B cell (primary cell): ENCODE measurements at regions not wholly inside any gene's neighbourhood (a gene's known extent, or its start where the extent isn't known, plus 50 kb on each side); places are given as distances from the start of the nearest gene placed in this dataset.

Source experiments
- ATAC-seq: fragments of 200-7000 bp; cut with Tn5 transposase; one replicate; pipeline ENCODE4 v1.10.0; 2021; ENCODE audit warnings: low read depth, mild to moderate bottlenecking, moderate number of reproducible peaks, moderate library complexity
- CTCF ChIA-PET: fragments of 350-600 bp; sonication (Branson Sonifier 250); formaldehyde crosslinking; loops from one replicate; lab custom pipeline; 2021; ENCODE audit warnings: antibody characterized with exemption, inconsistent platforms; lab: Charles Lee
- POLR2A ChIA-PET: fragments of 350-600 bp; sonication (Branson Sonifier 250); formaldehyde crosslinking; loops from one replicate; lab custom pipeline; 2021; ENCODE audit warnings: antibody characterized with exemption; lab: Charles Lee
- DNase-seq: peaks from one replicate; pipeline ENCODE4 v3.0.0; 2013
- H2AFZ ChIP-seq: 2 replicates; pipeline ENCODE4 v1.6.1; 2012; ENCODE audit warnings: mild to moderate bottlenecking, low read depth, low read length; ENCODE audit not compliant: insufficient read depth, poor library complexity, severe bottlenecking
- H3K27ac ChIP-seq, 2 donors: 1 replicate in 1 of 2; 2 replicates in 1 of 2; pipeline ENCODE4 v1.5.1; 2012 to 2013; ENCODE audit warnings: low read length in 2 of 2, mild to moderate bottlenecking in 2 of 2, moderate library complexity in 1 of 2
- H3K27me3 ChIP-seq, 4 experiments: fragments of 200-600 bp in 1 of 4; sonication (generic) in 1 of 4; replicated peaks in 1 of 4; 1 replicate in 2 of 4; 2 replicates in 2 of 4; pipeline versions ENCODE4 v1.6.1 to v1.7.0; 2013 to 2016; ENCODE audit warnings: low read length in 3 of 4, mild to moderate bottlenecking in 2 of 4, mixed read lengths in 1 of 4, moderate library complexity in 1 of 4; ENCODE audit not compliant: insufficient read depth in 4 of 4, control insufficient read depth in 3 of 4; ENCODE audit errors: control extremely low read depth in 1 of 4
- H3K36me3 ChIP-seq, 2 experiments: replicated peaks in 1 of 2; 1 replicate in 1 of 2; 2 replicates in 1 of 2; pipeline versions ENCODE4 v1.6.1 to v1.7.1; 2013; ENCODE audit warnings: low read length in 1 of 2; ENCODE audit not compliant: insufficient read depth in 2 of 2, control insufficient read depth in 1 of 2; ENCODE audit errors: control extremely low read depth in 1 of 2, extremely low read depth in 1 of 2
- H3K4me1 ChIP-seq, 2 donors: fragments of 200-600 bp in 1 of 2; sonication (generic) in 1 of 2; 1 replicate in 1 of 2; 2 replicates in 1 of 2; pipeline versions ENCODE4 v1.5.1 to v1.6.1; 2013 to 2017; ENCODE audit warnings: low read length in 2 of 2; ENCODE audit not compliant: control insufficient read depth in 2 of 2, insufficient read depth in 2 of 2
- H3K4me2 ChIP-seq: replicated peaks from 2 replicates; pipeline ENCODE3; 2012; ENCODE audit warnings: mild to moderate bottlenecking, low read depth, low read length; ENCODE audit not compliant: poor library complexity, severe bottlenecking
- H3K4me3 ChIP-seq, 5 experiments: fragments of 200-600 bp in 1 of 5; sonication (generic) in 1 of 5; 1 replicate in 3 of 5; 2 replicates in 2 of 5; pipeline versions ENCODE4 v1.5.1 to v1.7.0; 2011 to 2016; ENCODE audit warnings: low read length in 4 of 5, mild to moderate bottlenecking in 4 of 5, low read depth in 2 of 5, control low read depth in 1 of 5, moderate library complexity in 1 of 5; ENCODE audit not compliant: insufficient read depth in 1 of 5; ENCODE audit errors: control extremely low read depth in 1 of 5, extremely low read depth in 1 of 5
- H3K79me2 ChIP-seq: fragments of 200-600 bp; sonication (generic); one replicate; pipeline ENCODE4 v1.6.0; 2016; ENCODE audit warnings: low read length; ENCODE audit not compliant: control insufficient read depth, insufficient read depth
- H3K9ac ChIP-seq: fragments of 200-600 bp; sonication (generic); 2 replicates; pipeline ENCODE4 v1.6.1; 2017; ENCODE audit warnings: mild to moderate bottlenecking, low read length, moderate library complexity
- H3K9me3 ChIP-seq, 3 donors: one replicate each; pipeline versions ENCODE4 v1.6.1 to v1.7.1; 2013; ENCODE audit warnings: low read length in 2 of 3; ENCODE audit not compliant: control insufficient read depth in 2 of 3, insufficient read depth in 1 of 3; ENCODE audit errors: control extremely low read depth in 1 of 3
- H4K20me1 ChIP-seq: 2 replicates; pipeline ENCODE4 v1.6.0; 2012; ENCODE audit warnings: mild to moderate bottlenecking, low read length; ENCODE audit not compliant: insufficient read depth, control insufficient read depth, poor library complexity, severe bottlenecking
- H3K27ac Mint-ChIP-seq: one replicate; pipeline ENCODE4 v1.8.0; 2021; ENCODE audit warnings: mixed read lengths
- H3K27me3 Mint-ChIP-seq: one replicate; pipeline ENCODE4 v1.8.0; 2021; ENCODE audit warnings: mixed read lengths
- H3K4me1 Mint-ChIP-seq: one replicate; pipeline ENCODE4 v1.8.0; 2021; ENCODE audit warnings: mixed read lengths
- H3K4me3 Mint-ChIP-seq: one replicate; pipeline ENCODE4 v1.8.0; 2021; ENCODE audit warnings: mixed read lengths
- H3K9me3 Mint-ChIP-seq: one replicate; pipeline ENCODE4 v1.8.0; 2022; ENCODE audit warnings: mixed read lengths; ENCODE audit not compliant: insufficient read depth
- EZH2 ChIP-seq: IDR thresholded peaks from 2 replicates; pipeline ENCODE4 v1.6.1; 2012; ENCODE audit warnings: borderline replicate concordance, low read depth, mild to moderate bottlenecking, moderate library complexity, low read length; ENCODE audit not compliant: insufficient read depth, poor library complexity, severe bottlenecking
- WGBS: methylation state at CpG from one replicate; pipeline ENCODE4 v1.1.5; 2013; ENCODE audit warnings: missing lambda C conversion rate; ENCODE audit not compliant: insufficient coverage; 5-methylcytosine and 5-hydroxymethylcytosine counted together
- intact Hi-C: fragments of 100-400 bp; cut with micrococcal nuclease; formaldehyde crosslinking; loops from one replicate; pipeline ENCODE4 v1.10.0; 2022
- TF ChIP-seq, protein P1 (sequence below): fragments of 200-600 bp; IDR thresholded peaks from one replicate; pipeline ENCODE4 v1.8.0; 2022; ENCODE audit warnings: antibody characterized with exemption, mild to moderate bottlenecking

DNA sequence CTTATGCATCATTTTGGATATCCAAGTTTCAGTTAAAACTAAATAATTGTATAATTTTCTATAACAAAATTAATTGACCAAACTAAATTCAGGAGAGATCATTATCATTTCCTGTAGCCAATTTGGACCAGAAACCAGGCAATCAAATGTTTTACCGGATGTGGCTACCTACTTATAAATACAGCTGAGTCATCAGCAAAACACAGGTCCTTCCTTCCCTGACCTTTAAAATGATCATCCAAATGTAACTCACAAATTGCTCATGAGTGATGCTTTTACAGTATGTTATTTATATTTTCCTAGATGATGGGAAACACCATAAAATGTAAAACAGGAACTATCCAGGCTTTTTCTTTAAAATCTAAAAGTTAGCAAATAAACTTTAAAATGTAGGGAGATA lies 133.7 kb downstream of the CBLN2 start:
- WGBS = no CpG with 5 or more reads among the region's 1 CpG
- DNase-seq = no peak

DNA sequence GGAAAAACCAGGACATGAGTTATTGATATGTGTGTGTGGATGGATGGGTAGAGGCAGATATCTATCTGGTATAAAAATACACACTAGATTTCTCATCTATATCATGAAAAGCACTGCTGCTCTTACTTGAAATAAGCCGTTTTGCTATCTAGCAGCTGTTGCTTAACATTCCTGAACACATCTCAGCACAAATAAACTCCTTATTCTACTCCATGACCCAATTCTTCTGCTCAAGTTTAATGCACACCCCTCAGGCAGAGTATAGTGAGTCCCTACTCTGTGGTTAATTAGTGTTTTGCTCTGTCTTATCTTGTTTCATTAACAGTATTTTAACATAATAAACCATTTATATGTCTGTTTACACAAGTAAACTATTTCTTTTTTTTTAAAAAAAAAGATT lies 134.2 kb downstream of the CBLN2 start:
- Histone ChIP-seq H3K4me1 (no peaks in the 10 kb centered on the region), H3K27ac (no peak overlapping the region), H3K4me3 (no peak overlapping the region), H3K9ac (no peak overlapping the region), H3K4me2 (no peak overlapping the region), H3K27me3 (no peaks in the 10 kb centered on the region), H3K36me3 (no peaks in the 10 kb centered on the region), H4K20me1 (no peaks in the 10 kb centered on the region), H2AFZ (no peak overlapping the region), H3K79me2 (no peaks in the 10 kb centered on the region), H3K9me3 (peaks cover 0 to 4% (median 1%) of the 10 kb centered on the region in 3 donors)
- H3K27ac Mint-ChIP-seq = no peak overlapping the region
- intact Hi-C loops = no loop called here
- no peaks in the 10 kb centered on the region for H3K27me3 Mint-ChIP-seq
- ATAC-seq (no peak), DNase-seq (no peak)
- CTCF ChIA-PET = no interaction called here
- no peak for TF ChIP-seq EZH2
- TF ChIP-seq, protein P1, sequence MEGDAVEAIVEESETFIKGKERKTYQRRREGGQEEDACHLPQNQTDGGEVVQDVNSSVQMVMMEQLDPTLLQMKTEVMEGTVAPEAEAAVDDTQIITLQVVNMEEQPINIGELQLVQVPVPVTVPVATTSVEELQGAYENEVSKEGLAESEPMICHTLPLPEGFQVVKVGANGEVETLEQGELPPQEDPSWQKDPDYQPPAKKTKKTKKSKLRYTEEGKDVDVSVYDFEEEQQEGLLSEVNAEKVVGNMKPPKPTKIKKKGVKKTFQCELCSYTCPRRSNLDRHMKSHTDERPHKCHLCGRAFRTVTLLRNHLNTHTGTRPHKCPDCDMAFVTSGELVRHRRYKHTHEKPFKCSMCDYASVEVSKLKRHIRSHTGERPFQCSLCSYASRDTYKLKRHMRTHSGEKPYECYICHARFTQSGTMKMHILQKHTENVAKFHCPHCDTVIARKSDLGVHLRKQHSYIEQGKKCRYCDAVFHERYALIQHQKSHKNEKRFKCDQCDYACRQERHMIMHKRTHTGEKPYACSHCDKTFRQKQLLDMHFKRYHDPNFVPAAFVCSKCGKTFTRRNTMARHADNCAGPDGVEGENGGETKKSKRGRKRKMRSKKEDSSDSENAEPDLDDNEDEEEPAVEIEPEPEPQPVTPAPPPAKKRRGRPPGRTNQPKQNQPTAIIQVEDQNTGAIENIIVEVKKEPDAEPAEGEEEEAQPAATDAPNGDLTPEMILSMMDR = no peak
- H3K9me3 Mint-ChIP-seq = no peaks in the 10 kb centered on the region
- no CpG with 5 or more reads among the region's 1 CpG for WGBS
- H3K4me1 Mint-ChIP-seq = no peaks in the 10 kb centered on the region
- POLR2A ChIA-PET = no interaction called here
- no peak overlapping the region for H3K4me3 Mint-ChIP-seq

More for the DNA sequence above, 133.7 kb downstream of the CBLN2 start:
- H3K9me3 Mint-ChIP-seq = no peaks in the 10 kb centered on the region
- no peak overlapping the region for H2AFZ ChIP-seq
- ATAC-seq = no peak
- no peak overlapping the region for H3K4me2 ChIP-seq
- H4K20me1 ChIP-seq = no peaks in the 10 kb centered on the region
- TF ChIP-seq, protein P1 = no peak
- no peak for TF ChIP-seq EZH2
- no peak overlapping the region for H3K9ac ChIP-seq
- no peaks in the 10 kb centered on the region for H3K4me1 ChIP-seq
- H3K36me3 ChIP-seq = no peaks in the 10 kb centered on the region
- intact Hi-C loops = no loop called here
- no peaks in the 10 kb centered on the region for H3K4me1 Mint-ChIP-seq
- H3K9me3 ChIP-seq = peaks cover 0 to 4% (median 1%) of the 10 kb centered on the region in 3 donors
- H3K27ac Mint-ChIP-seq = no peak overlapping the region
- no peak overlapping the region for H3K4me3 ChIP-seq
- no peak overlapping the region for H3K27ac ChIP-seq
- no peak overlapping the region for H3K4me3 Mint-ChIP-seq
- H3K27me3 Mint-ChIP-seq = no peaks in the 10 kb centered on the region
- no peaks in the 10 kb centered on the region for H3K79me2 ChIP-seq
- ChIA-PET POLR2A (no interaction called here), CTCF (no interaction called here)
- H3K27me3 ChIP-seq = no peaks in the 10 kb centered on the region
